H9 (cell line): ENCODE measurements at regions not wholly inside any gene's neighbourhood (a gene's known extent, or its start where the extent isn't known, plus 50 kb on each side); places are given as distances from the start of the nearest gene placed in this dataset.

Source experiments
- DNase-seq: peaks from one replicate; pipeline ENCODE4 v3.0.0-alpha.2; 2017
- H2AFZ ChIP-seq: one replicate; pipeline ENCODE4 v1.6.1; 2013; ENCODE audit warnings: mild to moderate bottlenecking, low read length, control low read depth, moderate library complexity
- H2AK5ac ChIP-seq: 2 replicates; pipeline ENCODE4 v1.6.1; 2013; ENCODE audit warnings: low read length, control low read depth, mixed read lengths; ENCODE audit not compliant: insufficient read length
- H2BK120ac ChIP-seq: one replicate; pipeline ENCODE4 v1.6.1; 2013; ENCODE audit warnings: low read depth, mild to moderate bottlenecking, low read length, control low read depth, inconsistent platforms; ENCODE audit not compliant: poor library complexity, severe bottlenecking
- H2BK12ac ChIP-seq: 2 replicates; pipeline ENCODE4 v1.6.1; 2013; ENCODE audit warnings: low read length, control low read depth, mixed read lengths, low read depth; ENCODE audit not compliant: insufficient read length
- H2BK15ac ChIP-seq: 2 replicates; pipeline ENCODE4 v1.6.1; 2013; ENCODE audit warnings: low read depth, low read length, control low read depth
- H2BK20ac ChIP-seq: one replicate; pipeline ENCODE4 v1.6.1; 2013; ENCODE audit warnings: low read depth, mild to moderate bottlenecking, low read length, control low read depth, inconsistent platforms; ENCODE audit not compliant: poor library complexity, severe bottlenecking
- H2BK5ac ChIP-seq: 2 replicates; pipeline ENCODE4 v1.6.1; 2013; ENCODE audit warnings: low read length, control low read depth, mixed read lengths; ENCODE audit not compliant: insufficient read length
- H3K14ac ChIP-seq: 2 replicates; pipeline ENCODE4 v1.6.1; 2013; ENCODE audit warnings: low read length, control low read depth; ENCODE audit not compliant: insufficient read depth
- H3K18ac ChIP-seq: 2 replicates; pipeline ENCODE4 v1.6.1; 2013; ENCODE audit warnings: low read depth, mild to moderate bottlenecking, mixed read lengths, low read length, control low read depth; ENCODE audit not compliant: insufficient read length
- H3K23ac ChIP-seq: 2 replicates; pipeline ENCODE4 v1.6.1; 2013; ENCODE audit warnings: low read length, control low read depth, mixed read lengths, low read depth; ENCODE audit not compliant: insufficient read length
- H3K23me2 ChIP-seq: 2 replicates; pipeline ENCODE4 v1.6.1; 2013; ENCODE audit warnings: low read depth, mild to moderate bottlenecking, mixed read lengths, low read length, control low read depth; ENCODE audit not compliant: insufficient read length, poor library complexity, severe bottlenecking
- H3K27ac ChIP-seq: 2 replicates; pipeline ENCODE4 v1.5.1; 2013; ENCODE audit warnings: low read length, control low read depth, mixed read lengths, low read depth; ENCODE audit not compliant: insufficient read length
- H3K27me3 ChIP-seq: 2 replicates; pipeline ENCODE4 v1.6.1; 2013; ENCODE audit warnings: low read length, control low read depth, inconsistent platforms; ENCODE audit not compliant: insufficient read depth
- H3K4ac ChIP-seq: 2 replicates; pipeline ENCODE4 v1.6.1; 2013; ENCODE audit warnings: low read depth, mild to moderate bottlenecking, control low read depth, inconsistent platforms, low read length, moderate library complexity
- H3K4me1 ChIP-seq: 2 replicates; pipeline ENCODE4 v1.6.1; 2013; ENCODE audit warnings: low read length, control low read depth, inconsistent platforms; ENCODE audit not compliant: insufficient read depth
- H3K4me2 ChIP-seq: 2 replicates; pipeline ENCODE4 v1.6.1; 2013; ENCODE audit warnings: low read length, control low read depth, mixed read lengths; ENCODE audit not compliant: insufficient read length, insufficient read depth
- H3K56ac ChIP-seq: 2 replicates; pipeline ENCODE4 v1.6.1; 2013; ENCODE audit warnings: low read depth, mild to moderate bottlenecking, mixed read lengths, low read length, control low read depth; ENCODE audit not compliant: insufficient read length
- H3K79me1 ChIP-seq: 2 replicates; pipeline ENCODE4 v1.6.1; 2013; ENCODE audit warnings: low read depth, mild to moderate bottlenecking, moderate library complexity, low read length, control low read depth, inconsistent platforms; ENCODE audit not compliant: insufficient read depth, poor library complexity, severe bottlenecking
- H3K79me2 ChIP-seq: 2 replicates; pipeline ENCODE4 v1.6.1; 2013; ENCODE audit warnings: low read length, control low read depth, inconsistent platforms; ENCODE audit not compliant: insufficient read depth
- H3K9ac ChIP-seq: 2 replicates; pipeline ENCODE4 v1.6.1; 2013; ENCODE audit warnings: low read length, control low read depth, mixed read lengths; ENCODE audit not compliant: insufficient read length; ENCODE audit errors: extremely low read depth
- H3K9me3 ChIP-seq: one replicate; pipeline ENCODE4 v1.6.1; 2013; ENCODE audit warnings: low read depth, low read length, inconsistent platforms; ENCODE audit not compliant: control insufficient read depth
- H3T11ph ChIP-seq: one replicate; pipeline ENCODE4 v1.6.1; 2013; ENCODE audit warnings: mild to moderate bottlenecking, low read length, control low read depth, inconsistent platforms
- H4K20me1 ChIP-seq: one replicate; pipeline ENCODE4 v1.6.1; 2013; ENCODE audit not compliant: control insufficient read depth, insufficient read length, insufficient read depth
- H4K5ac ChIP-seq: 2 replicates; pipeline ENCODE4 v1.6.1; 2013; ENCODE audit warnings: low read depth, mild to moderate bottlenecking, mixed read lengths, low read length, control low read depth; ENCODE audit not compliant: insufficient read length
- H4K8ac ChIP-seq: replicated peaks from 2 replicates; pipeline ENCODE4 v1.6.1; 2013; ENCODE audit warnings: low read length, control low read depth, mixed read lengths, low read depth; ENCODE audit not compliant: insufficient read length
- H4K91ac ChIP-seq: 2 replicates; pipeline ENCODE4 v1.6.1; 2013; ENCODE audit warnings: low read depth, mild to moderate bottlenecking, moderate library complexity, mixed read lengths, low read length, control low read depth; ENCODE audit not compliant: insufficient read length
- H3K27ac Mint-ChIP-seq, 3 experiments: 2 replicates in 2 of 3; 3 replicates in 1 of 3; pipeline ENCODE4 v1.8.0; 2020 to 2021; ENCODE audit warnings: mixed read lengths in 3 of 3, mild to moderate bottlenecking in 1 of 3, moderate library complexity in 1 of 3
- H3K27me3 Mint-ChIP-seq: 2 replicates; pipeline ENCODE4 v1.8.0; 2021; ENCODE audit warnings: low read depth, mild to moderate bottlenecking, moderate library complexity, mixed read lengths
- H3K36me3 Mint-ChIP-seq, 3 experiments: 2 replicates in 2 of 3; 3 replicates in 1 of 3; pipeline ENCODE4 v1.8.0; 2020 to 2021; ENCODE audit warnings: low read depth in 3 of 3, mixed read lengths in 3 of 3; ENCODE audit not compliant: insufficient read depth in 1 of 3
- H3K4me1 Mint-ChIP-seq, 2 experiments: 2 replicates each; pipeline ENCODE4 v1.8.0; 2020; ENCODE audit warnings: mixed read lengths in 2 of 2
- H3K4me3 Mint-ChIP-seq, 2 experiments: 2 replicates in 1 of 2; 3 replicates in 1 of 2; pipeline ENCODE4 v1.8.0; 2020 to 2021; ENCODE audit warnings: mild to moderate bottlenecking in 2 of 2, mixed read lengths in 2 of 2, moderate library complexity in 1 of 2
- H3K9me3 Mint-ChIP-seq, 2 experiments: 2 replicates in 1 of 2; 3 replicates in 1 of 2; pipeline ENCODE4 v1.8.0; 2020; ENCODE audit warnings: mild to moderate bottlenecking in 2 of 2, mixed read lengths in 2 of 2, moderate library complexity in 1 of 2
- CTCF ChIP-seq: fragments of 200-600 bp; sonication (generic); conservative IDR thresholded peaks from 3 replicates; pipeline ENCODE4 v1.8.0; 2021; ENCODE audit warnings: antibody characterized with exemption, mild to moderate bottlenecking
- WGBS: extraction: QIAGEN DNeasy Blood & Tissue Kit; methylation state at CpG from one replicate; pipeline ENCODE4 v1.1.7; 2013; ENCODE audit warnings: missing lambda C conversion rate, low lambda C conversion rate, mixed read lengths; ENCODE audit not compliant: insufficient read length; ENCODE audit errors: extremely low coverage; 5-methylcytosine and 5-hydroxymethylcytosine counted together

GRCh38 chr13:55528434-55528833 lies 1612.3 kb upstream of the PRR20A start:
- no peak overlapping the region for H3K9ac ChIP-seq
- Mint-ChIP-seq H3K4me1 (no peaks in the 10 kb centered on the region; a peak in 1 of 4 replicates), H3K27me3 (no peaks in the 10 kb centered on the region), H3K36me3 (peaks cover 0 to 5% (median 2%) of the 10 kb centered on the region in 3 experiments; a peak in 3 of 7 replicates), H3K4me3 (no peak overlapping the region), H3K27ac (no peak overlapping the region), H3K9me3 (peaks cover 3 to 5% of the 10 kb centered on the region in 2 experiments; a peak in 2 of 5 replicates)
- no peak overlapping the region for H3K18ac ChIP-seq
- H3K23me2 ChIP-seq: no peaks in the 10 kb centered on the region
- H4K8ac ChIP-seq: no peak overlapping the region
- no peaks in the 10 kb centered on the region for H3K79me2 ChIP-seq
- H3K4me1 ChIP-seq: no peaks in the 10 kb centered on the region
- no CpG with 5 or more reads among the region's 1 CpG for WGBS
- H4K91ac ChIP-seq: no peak overlapping the region
- H2BK12ac ChIP-seq: no peak overlapping the region
- H2BK15ac ChIP-seq: no peak overlapping the region
- no peak overlapping the region for H2AK5ac ChIP-seq
- no peak overlapping the region for H2BK5ac ChIP-seq
- H2AFZ ChIP-seq: no peak overlapping the region
- H3T11ph ChIP-seq: no peak overlapping the region
- H3K14ac ChIP-seq: no peak overlapping the region
- H3K23ac ChIP-seq: no peak overlapping the region
- no peaks in the 10 kb centered on the region for H3K9me3 ChIP-seq
- no peak overlapping the region for H4K5ac ChIP-seq
- no peak overlapping the region for H3K27ac ChIP-seq
- H3K56ac ChIP-seq: no peak overlapping the region
- no peak for TF ChIP-seq CTCF
- H2BK20ac ChIP-seq: no peak overlapping the region
- no peak overlapping the region for H3K4ac ChIP-seq
- H3K27me3 ChIP-seq: no peaks in the 10 kb centered on the region
- H2BK120ac ChIP-seq: no peak overlapping the region
- no peak overlapping the region for H3K4me2 ChIP-seq
- H4K20me1 ChIP-seq: no peaks in the 10 kb centered on the region
- no peak for DNase-seq
- H3K79me1 ChIP-seq: no peaks in the 10 kb centered on the region
